HepG2 (cell line): ENCODE measurements at regions not wholly inside any gene's neighbourhood (a gene's known extent, or its start where the extent isn't known, plus 50 kb on each side); places are given as distances from the start of the nearest gene placed in this dataset.

Source experiments
- ATAC-seq: fragments of 200-7000 bp; cut with Tn5 transposase; 3 replicates; pipeline ENCODE4 v1.9.1; 2020; ENCODE audit warnings: mild to moderate bottlenecking, moderate library complexity
- BruUV-seq: library from RNA; stranded (reverse); fragments of 400-500 nt; replicated peaks from 2 replicates; lab custom pipeline; 2021; lab: Mats Ljungman, UMichigan
- CTCF ChIA-PET: fragments of 300-600 bp; formaldehyde crosslinking; extraction: SDS; loops from one replicate; lab custom pipeline; 2021; ENCODE audit warnings: low total read pairs, inconsistent platforms, low intra/inter-chr PET ratio; lab: Yijun Ruan, JAX
- POLR2A ChIA-PET: fragments of 350-600 bp; sonication (Branson Sonifier 250); formaldehyde crosslinking; loops from one replicate; lab custom pipeline; 2020; ENCODE audit warnings: antibody characterized with exemption, inconsistent platforms; lab: Yijun Ruan, JAX
- DNase-seq: peaks from one replicate; pipeline ENCODE4 v3.0.0-alpha.2; 2015; ENCODE audit warnings: low spot score
- FAIRE-seq: peaks from 3 replicates; lab custom pipeline; 2011; peaks lifted over from hg19 to GRCh38; lab: Jason Lieb, UNC
- H2AFZ ChIP-seq: one replicate; pipeline ENCODE4 v1.6.1; 2011; ENCODE audit warnings: low read length, inconsistent platforms
- H3K27ac ChIP-seq: fragments of 300-600 bp; 3 replicates; pipeline ENCODE4 v1.8.0; 2011; ENCODE audit warnings: mixed run types, mild to moderate bottlenecking, mixed read lengths, low read length, inconsistent platforms; ENCODE audit not compliant: insufficient read depth; ENCODE audit errors: extremely low read length
- H3K27me3 ChIP-seq, 2 experiments: fragments of 200-600 bp in 1 of 2; 2 replicates in 1 of 2; 3 replicates in 1 of 2; pipeline versions ENCODE4 v1.6.0 to v1.8.0; 2011; ENCODE audit warnings: low read length in 2 of 2, mild to moderate bottlenecking in 2 of 2, moderate library complexity in 2 of 2, inconsistent platforms in 1 of 2; ENCODE audit not compliant: insufficient read depth in 2 of 2, control insufficient read depth in 1 of 2
- H3K36me3 ChIP-seq, 2 experiments: fragments of 200-600 bp in 1 of 2; replicated peaks in 1 of 2; 2 replicates in 1 of 2; 3 replicates in 1 of 2; pipeline versions ENCODE4 v1.5.1 to v1.8.0; 2011; ENCODE audit warnings: low read length in 2 of 2, inconsistent platforms in 1 of 2; ENCODE audit not compliant: insufficient read depth in 2 of 2, control insufficient read depth in 1 of 2
- H3K4me1 ChIP-seq: 2 replicates; pipeline ENCODE4 v1.5.1; 2012; ENCODE audit warnings: low read length, inconsistent platforms; ENCODE audit not compliant: insufficient read depth
- H3K4me2 ChIP-seq: 2 replicates; pipeline ENCODE4 v1.6.0; 2011; ENCODE audit warnings: low read depth, low read length, inconsistent platforms
- H3K4me3 ChIP-seq, 3 experiments: fragments of 200-600 bp in 1 of 3; sonication (generic), shearing (Covaris generic) in 1 of 3; replicated peaks in 1 of 3; 2 replicates each; pipeline ENCODE4 v1.5.1; 2011 to 2016; ENCODE audit warnings: low read length in 3 of 3, inconsistent platforms in 2 of 3, low read depth in 2 of 3, mild to moderate bottlenecking in 2 of 3, control low read depth in 1 of 3, mixed read lengths in 1 of 3; ENCODE audit not compliant: insufficient read depth in 1 of 3
- H3K79me2 ChIP-seq: one replicate; pipeline ENCODE4 v1.6.1; 2011; ENCODE audit warnings: low read length, inconsistent platforms; ENCODE audit not compliant: insufficient read depth
- H3K9ac ChIP-seq: 2 replicates; pipeline ENCODE4 v1.6.0; 2011; ENCODE audit warnings: mild to moderate bottlenecking, low read depth, low read length, inconsistent platforms; ENCODE audit not compliant: insufficient read depth
- H3K9me3 ChIP-seq: 2 replicates; pipeline ENCODE4 v1.5.1; 2012; ENCODE audit warnings: mild to moderate bottlenecking, low read length
- H4K20me1 ChIP-seq: 2 replicates; pipeline ENCODE4 v1.6.0; 2011; ENCODE audit warnings: inconsistent platforms, mild to moderate bottlenecking, low read length, moderate library complexity; ENCODE audit not compliant: insufficient read depth
- ATF3 ChIP-seq: sonication (generic); formaldehyde crosslinking; IDR thresholded peaks from 2 replicates; pipeline ENCODE4 v1.4.0; 2020; ENCODE audit warnings: missing genetic modification reagents
- HNF1A ChIP-seq, 2 experiments: sonication (generic) in 1 of 2; formaldehyde crosslinking in 1 of 2; IDR thresholded peaks; 2 replicates each; pipeline versions ENCODE4 v1.4.0 to v1.6.1; 2016 to 2020; ENCODE audit warnings: borderline replicate concordance in 1 of 2, low read depth in 1 of 2, mild to moderate bottlenecking in 1 of 2, missing genetic modification reagents in 1 of 2
- HOXD1 ChIP-seq: sonication (generic); formaldehyde crosslinking; IDR thresholded peaks from 2 replicates; pipeline ENCODE4 v1.5.0; 2020; ENCODE audit warnings: missing genetic modification reagents
- MYNN ChIP-seq: sonication (generic); formaldehyde crosslinking; IDR thresholded peaks from 2 replicates; pipeline ENCODE4 v1.4.0; 2020; ENCODE audit warnings: mild to moderate bottlenecking, low read depth, missing genetic modification reagents
- NCOA1 ChIP-seq: sonication (generic); formaldehyde crosslinking; IDR thresholded peaks from 2 replicates; pipeline ENCODE4 v1.9.0; 2021; ENCODE audit warnings: missing genetic modification reagents
- RNF219 ChIP-seq: sonication (generic); formaldehyde crosslinking; IDR thresholded peaks from 2 replicates; pipeline ENCODE4 v1.5.0; 2020; ENCODE audit warnings: mild to moderate bottlenecking, missing genetic modification reagents
- SCMH1 ChIP-seq: sonication (generic); formaldehyde crosslinking; IDR thresholded peaks from 2 replicates; pipeline ENCODE4 v1.9.0; 2021; ENCODE audit warnings: missing genetic modification reagents, mild to moderate bottlenecking, borderline replicate concordance
- SNAPC5 ChIP-seq: sonication (generic); formaldehyde crosslinking; IDR thresholded peaks from 2 replicates; pipeline ENCODE4 v1.8.1; 2023; ENCODE audit warnings: mild to moderate bottlenecking, missing genetic modification reagents, borderline replicate concordance
- ZGPAT ChIP-seq: IDR thresholded peaks from 2 replicates; pipeline ENCODE4 v1.6.1; 2016; ENCODE audit warnings: mild to moderate bottlenecking
- ZNF121 ChIP-seq: sonication (generic); formaldehyde crosslinking; IDR thresholded peaks from 2 replicates; pipeline ENCODE4 v1.5.0; 2020; ENCODE audit warnings: mild to moderate bottlenecking, missing genetic modification reagents
- ZNF143 ChIP-seq: sonication (generic); formaldehyde crosslinking; IDR thresholded peaks from 2 replicates; pipeline ENCODE4 v1.4.0; 2020; ENCODE audit warnings: missing genetic modification reagents
- ZNF569 ChIP-seq: sonication (generic); formaldehyde crosslinking; IDR thresholded peaks from 2 replicates; pipeline ENCODE4 v1.5.0; 2020; ENCODE audit warnings: mild to moderate bottlenecking, missing genetic modification reagents, moderate library complexity, borderline replicate concordance
- ZNF770 ChIP-seq: sonication (generic); formaldehyde crosslinking; IDR thresholded peaks from 2 replicates; pipeline ENCODE4 v1.5.0; 2020; ENCODE audit warnings: mild to moderate bottlenecking, missing genetic modification reagents
- WGBS: methylation state at CpG from one replicate; pipeline ENCODE4 v1.1.6; 2017; ENCODE audit warnings: low lambda C conversion rate; 5-methylcytosine and 5-hydroxymethylcytosine counted together
- in situ Hi-C: cut with HindIII; loops from 2 replicates; pipeline ENCODE4 v1.10.0; 2017; ENCODE audit warnings: low pct_unique_long_range_greater_than_20kb; ENCODE audit not compliant: extremely low pct_ligation_motif_present
- intact Hi-C: fragments of 100-400 bp; cut with micrococcal nuclease; formaldehyde crosslinking; loops from one replicate; pipeline ENCODE4 v1.10.0; 2022; ENCODE audit not compliant: unreplicated experiment

GRCh38 chr1:78229344-78229743, 183.6 kb downstream of the GIPC2 start:
- no peak for FAIRE-seq
- Histone ChIP-seq H3K4me1 (no peaks in the 10 kb centered on the region), H3K9me3 (no peaks in the 10 kb centered on the region), H3K9ac (no peak overlapping the region), H3K36me3 (no peaks in the 10 kb centered on the region), H3K79me2 (no peaks in the 10 kb centered on the region), H3K27ac (no peak overlapping the region), H2AFZ (no peak overlapping the region), H4K20me1 (no peaks in the 10 kb centered on the region), H3K27me3 (no peaks in the 10 kb centered on the region), H3K4me2 (no peak overlapping the region), H3K4me3 (no peak overlapping the region)
- no peak for ATAC-seq
- intact Hi-C loops = no loop called here
- 53% methylated on average over 3 of the region's 3 CpGs for WGBS
- no peak for DNase-seq
- in situ Hi-C loops = no loop called here
- BruUV-seq = no TSS peak
- ChIA-PET POLR2A (no interaction called here), CTCF (no interaction called here)
- TF ChIP-seq ZNF121 (CRISPR knock-in tag) = no peak
- TF ChIP-seq HOXD1 (CRISPR knock-in tag) = no peak
- no peak for TF ChIP-seq ATF3 (CRISPR knock-in tag)
- TF ChIP-seq MYNN (CRISPR knock-in tag) = no peak
- no peak for TF ChIP-seq ZNF143 (CRISPR knock-in tag)
- no peak for TF ChIP-seq RNF219 (CRISPR knock-in tag)
- no peak for TF ChIP-seq ZNF770 (CRISPR knock-in tag)
- no peak for TF ChIP-seq SCMH1 (CRISPR knock-in tag)
- TF ChIP-seq NCOA1 (CRISPR knock-in tag) = no peak
- no peak for TF ChIP-seq ZNF569 (CRISPR knock-in tag)
- TF ChIP-seq HNF1A (IDR thresholded peaks at IDR 0.05; ENCODE audit: low read depth) = no peak
- TF ChIP-seq HNF1A (CRISPR knock-in tag; IDR thresholded peaks at IDR 0.05; ENCODE audit: borderline replicate concordance) = no peak
- TF ChIP-seq ZGPAT (CRISPR knock-in tag) = no peak
- TF ChIP-seq SNAPC5 (CRISPR knock-in tag) = no peak
